Endothelial cell (in vitro differentiated cells): ENCODE measurements at regions not wholly inside any gene's neighbourhood (a gene's known extent, or its start where the extent isn't known, plus 50 kb on each side); places are given as distances from the start of the nearest gene placed in this dataset.

Source experiments
- DNase-seq: peaks from one replicate; pipeline ENCODE4 v3.0.0; 2021; ENCODE audit warnings: low spot score
- H3K27ac Mint-ChIP-seq: one replicate; pipeline ENCODE4 v1.8.0; 2021; ENCODE audit warnings: mixed read lengths, inconsistent platforms; ENCODE audit not compliant: unreplicated experiment
- H3K27me3 Mint-ChIP-seq: one replicate; pipeline ENCODE4 v1.8.0; 2021; ENCODE audit warnings: mild to moderate bottlenecking, moderate library complexity, mixed read lengths, inconsistent platforms; ENCODE audit not compliant: unreplicated experiment
- H3K36me3 Mint-ChIP-seq: one replicate; pipeline ENCODE4 v1.8.0; 2021; ENCODE audit warnings: mild to moderate bottlenecking, low read depth, mixed read lengths, inconsistent platforms; ENCODE audit not compliant: unreplicated experiment
- H3K4me1 Mint-ChIP-seq: one replicate; pipeline ENCODE4 v1.8.0; 2021; ENCODE audit warnings: mild to moderate bottlenecking, mixed read lengths, inconsistent platforms; ENCODE audit not compliant: unreplicated experiment
- H3K4me3 Mint-ChIP-seq: one replicate; pipeline ENCODE4 v1.8.0; 2021; ENCODE audit warnings: mild to moderate bottlenecking, mixed read lengths, inconsistent platforms; ENCODE audit not compliant: unreplicated experiment
- H3K9me3 Mint-ChIP-seq: one replicate; pipeline ENCODE4 v1.8.0; 2021; ENCODE audit warnings: mixed read lengths, inconsistent platforms; ENCODE audit not compliant: unreplicated experiment
- TF ChIP-seq, protein P1 (sequence below): fragments of 200-600 bp; sonication (generic); IDR thresholded peaks from one replicate; pipeline ENCODE4 v1.5.0; 2021; ENCODE audit warnings: antibody characterized with exemption; ENCODE audit not compliant: unreplicated experiment

DNA sequence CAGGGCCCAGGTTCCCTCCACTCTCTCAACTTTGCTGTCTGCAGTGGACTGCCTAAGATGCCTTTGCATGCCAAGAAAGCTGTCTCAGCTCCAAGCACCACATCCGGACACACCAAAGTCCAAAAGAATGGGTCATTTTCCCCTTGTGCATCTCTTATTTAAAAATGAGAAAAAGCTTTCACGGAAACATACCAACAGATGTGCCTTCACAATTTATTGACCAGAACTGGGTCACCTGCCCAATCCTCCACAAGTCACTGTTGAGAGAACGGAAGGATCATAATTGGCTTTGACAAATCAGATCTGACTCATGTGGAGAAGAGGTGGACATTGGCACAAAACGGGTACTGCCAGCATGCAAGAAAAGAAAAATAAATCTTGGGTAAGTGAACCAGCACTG is 258.3 kb downstream of the SNX13 start:
- peaks cover 7% of the 10 kb centered on the region for H3K4me1 Mint-ChIP-seq
- H3K27ac Mint-ChIP-seq: no peak overlapping the region
- no peaks in the 10 kb centered on the region for H3K36me3 Mint-ChIP-seq
- no peak overlapping the region for H3K4me3 Mint-ChIP-seq
- DNase-seq: no peak
- H3K9me3 Mint-ChIP-seq: no peaks in the 10 kb centered on the region
- no peaks in the 10 kb centered on the region for H3K27me3 Mint-ChIP-seq
- TF ChIP-seq, protein P1, sequence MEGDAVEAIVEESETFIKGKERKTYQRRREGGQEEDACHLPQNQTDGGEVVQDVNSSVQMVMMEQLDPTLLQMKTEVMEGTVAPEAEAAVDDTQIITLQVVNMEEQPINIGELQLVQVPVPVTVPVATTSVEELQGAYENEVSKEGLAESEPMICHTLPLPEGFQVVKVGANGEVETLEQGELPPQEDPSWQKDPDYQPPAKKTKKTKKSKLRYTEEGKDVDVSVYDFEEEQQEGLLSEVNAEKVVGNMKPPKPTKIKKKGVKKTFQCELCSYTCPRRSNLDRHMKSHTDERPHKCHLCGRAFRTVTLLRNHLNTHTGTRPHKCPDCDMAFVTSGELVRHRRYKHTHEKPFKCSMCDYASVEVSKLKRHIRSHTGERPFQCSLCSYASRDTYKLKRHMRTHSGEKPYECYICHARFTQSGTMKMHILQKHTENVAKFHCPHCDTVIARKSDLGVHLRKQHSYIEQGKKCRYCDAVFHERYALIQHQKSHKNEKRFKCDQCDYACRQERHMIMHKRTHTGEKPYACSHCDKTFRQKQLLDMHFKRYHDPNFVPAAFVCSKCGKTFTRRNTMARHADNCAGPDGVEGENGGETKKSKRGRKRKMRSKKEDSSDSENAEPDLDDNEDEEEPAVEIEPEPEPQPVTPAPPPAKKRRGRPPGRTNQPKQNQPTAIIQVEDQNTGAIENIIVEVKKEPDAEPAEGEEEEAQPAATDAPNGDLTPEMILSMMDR: no peak

DNA sequence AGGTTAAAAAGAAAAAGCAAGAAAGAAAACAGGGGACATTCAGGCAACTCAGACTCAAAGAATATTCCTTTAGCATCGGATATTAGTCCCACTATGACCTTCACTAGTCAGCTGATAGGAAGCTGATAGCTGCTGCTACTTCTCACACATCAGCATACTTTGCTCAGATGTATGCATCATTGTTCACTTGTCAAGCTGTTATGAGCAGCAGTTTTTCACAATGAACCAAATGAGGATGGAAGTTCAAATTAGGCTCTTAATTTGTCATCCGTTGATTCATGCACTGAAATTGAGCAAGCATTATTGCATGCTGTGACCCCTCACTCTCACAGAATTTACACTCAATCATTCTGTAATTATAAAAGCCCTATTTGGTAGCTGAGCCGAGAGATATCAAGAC is 257.7 kb downstream of the SNX13 start:
- peaks cover 6% of the 10 kb centered on the region for H3K4me1 Mint-ChIP-seq
- H3K36me3 Mint-ChIP-seq: no peaks in the 10 kb centered on the region
- no peak for DNase-seq
- TF ChIP-seq, protein P1: no peak
- peaks cover 1% of the 10 kb centered on the region for H3K27me3 Mint-ChIP-seq
- no peak overlapping the region for H3K27ac Mint-ChIP-seq
- no peak overlapping the region for H3K4me3 Mint-ChIP-seq
- H3K9me3 Mint-ChIP-seq: no peaks in the 10 kb centered on the region

DNA sequence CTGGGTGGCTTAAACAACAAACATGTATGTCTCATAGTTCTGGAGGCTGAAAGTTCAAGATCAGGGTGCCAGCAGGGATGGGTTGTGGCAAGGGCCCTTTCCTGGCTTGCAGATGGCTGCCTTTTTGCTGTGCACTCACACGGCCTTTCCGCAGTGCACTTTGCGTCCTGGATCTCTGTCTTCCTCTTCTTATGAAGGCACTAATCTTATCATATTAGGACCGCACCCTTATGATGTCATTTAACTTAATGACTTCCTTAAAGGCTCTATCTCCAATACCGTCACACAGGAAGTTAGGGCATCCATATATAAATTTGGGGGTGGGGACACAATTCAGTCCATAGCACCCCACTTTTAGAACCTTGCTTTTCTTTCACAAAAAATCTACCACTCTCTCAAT is 255.2 kb downstream of the SNX13 start:
- H3K4me3 Mint-ChIP-seq: no peak overlapping the region
- peaks cover 4% of the 10 kb centered on the region for H3K4me1 Mint-ChIP-seq
- TF ChIP-seq, protein P1: no peak
- DNase-seq: no peak
- H3K27me3 Mint-ChIP-seq: peaks cover 1% of the 10 kb centered on the region
- H3K27ac Mint-ChIP-seq: no peak overlapping the region
- no peaks in the 10 kb centered on the region for H3K36me3 Mint-ChIP-seq
- H3K9me3 Mint-ChIP-seq: no peaks in the 10 kb centered on the region

DNA sequence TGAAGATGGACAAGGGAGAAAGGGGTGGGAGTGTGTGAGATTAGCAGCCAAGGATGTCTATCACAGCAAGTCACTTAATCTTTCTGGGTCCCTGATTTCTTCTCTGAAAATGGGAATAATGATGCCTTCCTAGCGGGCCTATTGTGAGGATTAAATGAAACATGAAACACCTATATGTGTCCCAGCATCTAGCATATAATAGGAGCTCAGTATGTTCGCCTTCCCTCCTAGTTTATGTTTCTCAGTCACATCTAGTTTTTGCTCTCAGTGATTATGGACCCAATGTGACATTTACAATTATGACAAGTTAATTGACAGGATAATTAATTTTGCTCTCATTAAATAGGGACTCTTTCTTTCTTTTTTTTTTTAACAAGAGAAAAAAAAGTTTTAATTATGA is 252.9 kb downstream of the SNX13 start:
- no peak for DNase-seq
- H3K4me3 Mint-ChIP-seq: no peak overlapping the region
- H3K9me3 Mint-ChIP-seq: no peaks in the 10 kb centered on the region
- H3K4me1 Mint-ChIP-seq: no peaks in the 10 kb centered on the region
- no peak overlapping the region for H3K27ac Mint-ChIP-seq
- no peaks in the 10 kb centered on the region for H3K36me3 Mint-ChIP-seq
- peaks cover 1% of the 10 kb centered on the region for H3K27me3 Mint-ChIP-seq
- TF ChIP-seq, protein P1: no peak

DNA sequence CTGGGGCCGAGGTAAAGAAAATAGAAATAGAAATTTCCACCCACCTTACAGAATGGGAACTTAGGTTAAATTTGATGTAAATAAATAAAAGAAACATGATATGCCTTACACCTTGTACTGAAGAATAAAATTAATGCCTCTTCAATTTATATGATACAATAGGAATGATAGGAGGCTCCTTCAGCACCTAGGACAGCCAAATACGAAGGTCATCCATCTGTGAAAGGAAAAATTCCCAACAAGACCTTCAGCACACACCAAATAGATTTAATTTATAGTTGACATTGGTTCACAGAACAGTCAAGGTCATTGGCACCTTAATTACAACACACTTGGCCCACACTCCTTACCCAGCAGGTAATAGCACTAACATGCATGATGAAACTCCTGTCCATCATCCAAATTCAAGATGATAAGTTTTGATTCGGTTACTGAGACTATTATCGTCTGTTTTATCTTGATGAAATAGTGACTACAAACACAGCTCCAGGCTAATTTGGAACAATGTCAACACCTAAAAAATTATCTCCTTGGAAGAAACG is 250.9 kb downstream of the SNX13 start:
- no peak overlapping the region for H3K27ac Mint-ChIP-seq
- no peaks in the 10 kb centered on the region for H3K9me3 Mint-ChIP-seq
- H3K4me3 Mint-ChIP-seq: no peak overlapping the region
- no peaks in the 10 kb centered on the region for H3K36me3 Mint-ChIP-seq
- H3K27me3 Mint-ChIP-seq: peaks cover 1% of the 10 kb centered on the region
- DNase-seq: no peak
- H3K4me1 Mint-ChIP-seq: no peaks in the 10 kb centered on the region
- TF ChIP-seq, protein P1: no peak
